H7 (cell line): ENCODE measurements at regions not wholly inside any gene's neighbourhood (a gene's known extent, or its start where the extent isn't known, plus 50 kb on each side); places are given as distances from the start of the nearest gene placed in this dataset.
A peak's percentile ranks its signal among the peaks of the same experiment; 100 is the strongest.

Experiments
- DNase-seq: peaks from one replicate; pipeline ENCODE4 v3.0.0; 2012
- H3K27me3 ChIP-seq: 2 replicates; pipeline ENCODE4 v1.6.0; 2011; ENCODE audit warnings: mild to moderate bottlenecking, low read length; ENCODE audit not compliant: control insufficient read depth, insufficient read depth
- H3K36me3 ChIP-seq: replicated peaks from 2 replicates; pipeline ENCODE4 v1.5.1; 2011; ENCODE audit warnings: low read length; ENCODE audit not compliant: control insufficient read depth, insufficient read depth
- H3K4me3 ChIP-seq: 2 replicates; pipeline ENCODE4 v1.5.1; 2011; ENCODE audit warnings: low read depth, mild to moderate bottlenecking, control low read depth, low read length, moderate library complexity; ENCODE audit not compliant: insufficient read depth

- no peak for DNase-seq
- no peaks in the 10 kb centered on the region for H3K36me3 ChIP-seq
- no peak overlapping the region for H3K4me3 ChIP-seq
- no peaks in the 10 kb centered on the region for H3K27me3 ChIP-seq
Observed at GRCh38 chr2:858646-859045, 92.0 kb upstream of the SNTG2 start.

GRCh38 chr2:857937-858336, 92.7 kb upstream of the SNTG2 start:
- no peak overlapping the region for H3K4me3 ChIP-seq
- H3K27me3 ChIP-seq: no peaks in the 10 kb centered on the region
- H3K36me3 ChIP-seq: no peaks in the 10 kb centered on the region
- DNase-seq: no peak

- no peaks in the 10 kb centered on the region for H3K27me3 ChIP-seq
- DNase-seq: no peak
- H3K4me3 ChIP-seq: no peak overlapping the region
- H3K36me3 ChIP-seq: no peaks in the 10 kb centered on the region
Observed at GRCh38 chr2:857081-857480, 93.6 kb upstream of the SNTG2 start.

- no peak for DNase-seq
- no peaks in the 10 kb centered on the region for H3K27me3 ChIP-seq
- H3K4me3 ChIP-seq: no peak overlapping the region
- no peaks in the 10 kb centered on the region for H3K36me3 ChIP-seq
Observed at GRCh38 chr2:856456-856855, 94.2 kb upstream of the SNTG2 start.

- Histone ChIP-seq H3K4me3 (no peak overlapping the region), H3K27me3 (no peaks in the 10 kb centered on the region), H3K36me3 (no peaks in the 10 kb centered on the region)
- no peak for DNase-seq
Observed at GRCh38 chr2:856041-856440, 94.6 kb upstream of the SNTG2 start.

- H3K36me3 ChIP-seq: no peaks in the 10 kb centered on the region
- no peak for DNase-seq
- no peaks in the 10 kb centered on the region for H3K27me3 ChIP-seq
- no peak overlapping the region for H3K4me3 ChIP-seq
Observed at GRCh38 chr2:855177-855576, 95.5 kb upstream of the SNTG2 start.

- DNase-seq: peak; percentile 92
- no peaks in the 10 kb centered on the region for H3K27me3 ChIP-seq
Observed at GRCh38 chr2:854460-854859, 96.2 kb upstream of the SNTG2 start.

GRCh38 chr2:853203-853870, 97.3 kb upstream of the SNTG2 start:
- Histone ChIP-seq H3K36me3 (no peaks in the 10 kb centered on the region), H3K27me3 (no peaks in the 10 kb centered on the region), H3K4me3 (no peak overlapping the region)
- no peak for DNase-seq

More at GRCh38 chr2:854460-854859, 96.2 kb upstream of the SNTG2 start:
- Histone ChIP-seq H3K4me3 (no peak overlapping the region), H3K36me3 (no peaks in the 10 kb centered on the region)

GRCh38 chr2:852168-852567, 98.5 kb upstream of the SNTG2 start:
- H3K27me3 ChIP-seq: no peaks in the 10 kb centered on the region
- H3K36me3 ChIP-seq: no peaks in the 10 kb centered on the region
- peak; percentile 9 for DNase-seq
- no peak overlapping the region for H3K4me3 ChIP-seq

- Histone ChIP-seq H3K27me3 (no peaks in the 10 kb centered on the region), H3K36me3 (no peaks in the 10 kb centered on the region), H3K4me3 (no peak overlapping the region)
- no peak for DNase-seq
Observed at GRCh38 chr2:851680-852079, 99.0 kb upstream of the SNTG2 start.

- DNase-seq: peak; percentile 17
- H3K27me3 ChIP-seq: no peaks in the 10 kb centered on the region
- no peak overlapping the region for H3K4me3 ChIP-seq
- H3K36me3 ChIP-seq: no peaks in the 10 kb centered on the region
Observed at GRCh38 chr2:851078-851477, 99.6 kb upstream of the SNTG2 start.

- DNase-seq: peak; percentile 16
- H3K4me3 ChIP-seq: no peak overlapping the region
- H3K27me3 ChIP-seq: no peaks in the 10 kb centered on the region
- H3K36me3 ChIP-seq: no peaks in the 10 kb centered on the region
Observed at GRCh38 chr2:850429-850828, 100.2 kb upstream of the SNTG2 start.

- H3K4me3 ChIP-seq: no peak overlapping the region
- DNase-seq: no peak
- H3K27me3 ChIP-seq: no peaks in the 10 kb centered on the region
- H3K36me3 ChIP-seq: no peaks in the 10 kb centered on the region
Observed at GRCh38 chr2:848099-848498, 102.5 kb upstream of the SNTG2 start.

- Histone ChIP-seq H3K4me3 (no peak overlapping the region), H3K36me3 (no peaks in the 10 kb centered on the region), H3K27me3 (no peaks in the 10 kb centered on the region)
- no peak for DNase-seq
Observed at GRCh38 chr2:847669-848068, 103.0 kb upstream of the SNTG2 start.

GRCh38 chr2:844715-845114, 105.9 kb upstream of the SNTG2 start:
- Histone ChIP-seq H3K4me3 (no peak overlapping the region), H3K27me3 (no peaks in the 10 kb centered on the region), H3K36me3 (no peaks in the 10 kb centered on the region)
- DNase-seq: no peak
